Gastroesophageal sphincter (tissue), 3 donors: ENCODE measurements at regions not wholly inside any gene's neighbourhood (a gene's known extent, or its start where the extent isn't known, plus 50 kb on each side); places are given as distances from the start of the nearest gene placed in this dataset.

ENCODE experiments used
- CTCF ChIP-seq, 4 experiments: fragments of 200-600 bp in 2 of 4; fragments of 450-650 bp in 2 of 4; sonication (generic) in 1 of 4; IDR thresholded peaks; one replicate each; pipeline ENCODE4 v1.5.1; 2017 to 2019; ENCODE audit warnings: antibody characterized with exemption in 4 of 4, mild to moderate bottlenecking in 2 of 4, moderate library complexity in 2 of 4
- POLR2A ChIP-seq, 2 donors: fragments of 450-650 bp; IDR thresholded peaks; one replicate each; pipeline ENCODE4 v1.6.1; 2017; ENCODE audit warnings: antibody characterized with exemption in 2 of 2, mild to moderate bottlenecking in 2 of 2, moderate library complexity in 1 of 2
- POLR2AphosphoS5 ChIP-seq: sonication (generic); formaldehyde crosslinking; IDR thresholded peaks from one replicate; pipeline ENCODE4 v1.6.1; 2017; ENCODE audit warnings: antibody characterized with exemption

GRCh38 chr16:9144106-9144505 is 52.7 kb downstream of the HAPSTR1 start:
- no peak for TF ChIP-seq CTCF (IDR thresholded peaks at IDR 0.05)
- no peak for TF ChIP-seq POLR2A (IDR thresholded peaks at IDR 0.05)
- TF ChIP-seq POLR2AphosphoS5, result no peak
